Left renal cortex interstitium (tissue), 4 donors: ENCODE measurements at regions not wholly inside any gene's neighbourhood (a gene's known extent, or its start where the extent isn't known, plus 50 kb on each side); places are given as distances from the start of the nearest gene placed in this dataset.

Experiments
- DNase-seq, 4 donors: peaks; one replicate each; pipeline ENCODE4 v3.0.0-alpha.2; 2013; ENCODE audit warnings: low read depth in 4 of 4, low spot score in 2 of 4, missing footprints in 1 of 4

DNA sequence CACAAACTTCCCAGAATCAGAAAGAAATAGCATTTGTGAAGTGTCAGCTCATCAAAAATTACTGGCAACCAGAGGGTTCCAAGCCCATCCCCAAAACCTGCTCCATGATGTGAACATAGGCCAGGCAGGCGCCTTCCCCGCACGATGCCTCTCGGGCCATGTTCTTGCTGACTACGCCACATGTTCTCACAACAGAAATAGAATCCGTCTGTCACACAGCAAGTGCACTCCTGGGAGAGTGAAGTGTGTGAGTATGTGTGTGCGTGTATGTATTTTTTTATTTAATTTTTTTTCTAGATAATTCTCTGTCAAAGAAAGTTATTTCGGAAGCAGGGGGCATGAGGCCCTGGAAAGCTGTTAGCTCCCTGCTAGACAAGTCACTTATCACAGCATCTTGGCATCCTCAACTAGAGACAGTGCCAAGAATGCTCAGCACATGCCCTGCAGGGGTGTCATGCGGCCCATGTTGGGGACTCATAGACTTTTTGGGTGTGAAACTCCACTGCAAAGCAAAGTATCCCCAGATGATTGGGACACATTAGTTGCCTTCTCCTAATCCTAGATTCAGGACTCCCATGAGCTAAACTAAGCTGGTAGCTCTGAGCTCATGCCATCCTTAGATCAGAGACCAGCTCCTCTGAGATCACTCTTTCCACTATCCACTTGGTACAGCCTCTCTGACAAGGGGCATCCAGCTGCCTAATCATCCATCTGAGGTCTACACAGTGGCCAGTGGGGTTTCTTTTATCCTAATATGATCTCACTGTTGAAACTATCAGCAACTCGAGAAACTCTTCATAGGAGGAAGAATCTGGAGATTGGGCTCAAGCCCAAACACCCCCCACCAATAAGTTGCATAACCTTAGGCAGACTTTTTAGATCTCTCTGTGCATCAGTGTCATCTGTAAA is 53.2 kb upstream of the CYRIA start:
- DNase-seq: no peak

DNA sequence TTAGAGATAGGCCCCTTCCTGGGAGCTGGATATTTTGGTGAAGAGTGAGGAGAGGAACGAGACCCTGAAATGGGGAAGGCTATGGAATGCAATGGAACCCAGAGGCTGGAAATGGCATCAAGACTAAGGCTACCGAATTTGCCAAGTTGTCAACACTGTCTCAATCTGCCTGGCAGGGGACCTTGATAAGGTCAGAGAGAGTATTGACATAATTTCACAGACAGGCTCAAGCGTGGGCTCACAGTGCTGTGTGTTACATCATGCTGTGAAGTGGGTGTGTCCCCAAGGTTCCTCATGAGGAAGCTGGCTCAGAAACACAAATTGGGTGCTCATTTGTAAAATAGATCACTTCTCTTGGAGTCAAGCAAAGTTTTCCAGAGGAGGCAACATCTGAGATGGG is 51.8 kb upstream of the CYRIA start:
- no peak for DNase-seq

DNA sequence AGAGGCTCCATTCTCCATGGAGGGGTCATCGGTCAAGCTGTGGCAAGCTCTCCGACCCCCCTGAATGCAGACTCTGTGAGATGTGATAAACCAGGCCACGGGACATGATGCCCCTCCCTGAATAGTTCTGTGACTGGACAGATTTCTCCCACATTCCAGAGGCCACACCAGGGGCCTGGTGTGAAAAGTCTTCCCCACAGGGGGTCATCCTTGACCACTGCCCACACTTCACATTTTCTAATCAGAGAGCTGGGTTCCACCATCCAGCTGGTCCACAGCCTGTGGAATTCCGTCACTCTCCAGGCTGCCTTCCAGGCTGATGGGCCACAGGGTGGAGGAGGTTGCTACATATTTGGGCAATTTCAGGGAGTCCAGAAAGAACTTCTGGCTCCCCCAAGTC is 51.3 kb upstream of the CYRIA start:
- no peak for DNase-seq

DNA sequence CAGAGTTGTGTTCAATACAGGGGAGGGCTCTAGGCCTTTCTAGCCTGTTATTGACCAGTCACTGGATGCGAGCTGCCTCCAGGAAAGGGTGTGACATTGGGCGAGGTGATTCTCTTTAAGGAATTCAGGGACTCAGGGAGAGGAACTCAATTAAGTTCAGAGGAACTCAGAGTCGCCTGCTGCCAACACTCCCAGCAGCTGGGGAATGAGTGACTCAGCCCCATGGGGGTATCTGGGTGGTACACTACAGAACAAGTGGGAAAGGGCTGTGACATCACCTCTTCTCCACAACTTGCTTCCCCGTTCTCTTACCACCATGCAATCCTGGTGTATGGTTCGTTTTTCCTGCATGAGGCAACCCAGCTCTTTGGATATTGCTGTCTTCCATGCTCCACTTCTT is 50.4 kb upstream of the CYRIA start:
- no peak for DNase-seq
